IPS-18a (cell line): ENCODE measurements at regions not wholly inside any gene's neighbourhood (a gene's known extent, or its start where the extent isn't known, plus 50 kb on each side); places are given as distances from the start of the nearest gene placed in this dataset.
"Not testable (repeated sequence)": the region's sequence is repeated elsewhere in the genome, so short reads cannot be mapped to it uniquely, and the experiment has no call there.

Experiments
- H3K27ac ChIP-seq: one replicate; pipeline ENCODE4 v1.5.1; 2013; ENCODE audit warnings: low read length
- H3K27me3 ChIP-seq: one replicate; pipeline ENCODE4 v1.6.1; 2013; ENCODE audit warnings: mild to moderate bottlenecking, low read length; ENCODE audit not compliant: control insufficient read depth, insufficient read depth
- H3K36me3 ChIP-seq: one replicate; pipeline ENCODE4 v1.6.1; 2013; ENCODE audit warnings: low read depth, low read length; ENCODE audit not compliant: control insufficient read depth
- H3K4me1 ChIP-seq: one replicate; pipeline ENCODE4 v1.6.1; 2013; ENCODE audit warnings: low read depth, low read length; ENCODE audit not compliant: control insufficient read depth
- H3K4me3 ChIP-seq: one replicate; pipeline ENCODE4 v1.5.1; 2013; ENCODE audit warnings: low read length
- H3K9ac ChIP-seq: one replicate; pipeline ENCODE4 v1.6.1; 2013; ENCODE audit warnings: mild to moderate bottlenecking, low read length, moderate library complexity
- H3K9me3 ChIP-seq: one replicate; pipeline ENCODE4 v1.6.1; 2013; ENCODE audit warnings: low read depth, low read length; ENCODE audit not compliant: control insufficient read depth

GRCh38 chr13:110991991-110992508 lies 77.2 kb upstream of the ANKRD10 start:
- no peaks in the 10 kb centered on the region for H3K9me3 ChIP-seq
- H3K36me3 ChIP-seq = no peaks in the 10 kb centered on the region
- peaks cover 9% of the 10 kb centered on the region for H3K4me1 ChIP-seq
- H3K27ac ChIP-seq = no peak overlapping the region
- H3K9ac ChIP-seq = no peak overlapping the region
- no peak overlapping the region for H3K4me3 ChIP-seq
- no peaks in the 10 kb centered on the region for H3K27me3 ChIP-seq

GRCh38 chr13:110989331-110989730 lies 74.5 kb upstream of the ANKRD10 start:
- Histone ChIP-seq H3K27me3 (no peaks in the 10 kb centered on the region), H3K9ac (no peak overlapping the region), H3K9me3 (no peaks in the 10 kb centered on the region), H3K27ac (no peak overlapping the region), H3K36me3 (no peaks in the 10 kb centered on the region), H3K4me1 (peaks cover 9% of the 10 kb centered on the region), H3K4me3 (no peak overlapping the region)

GRCh38 chr13:110985541-110985940 lies 70.7 kb upstream of the ANKRD10 start:
- no peak overlapping the region for H3K4me3 ChIP-seq
- H3K27ac ChIP-seq = no peak overlapping the region
- H3K36me3 ChIP-seq = no peaks in the 10 kb centered on the region

GRCh38 chr13:110984798-110985197 lies 69.9 kb upstream of the ANKRD10 start:
- Histone ChIP-seq H3K9ac (no peak overlapping the region), H3K4me1 (no peaks in the 10 kb centered on the region), H3K27me3 (no peaks in the 10 kb centered on the region), H3K36me3 (no peaks in the 10 kb centered on the region), H3K9me3 (no peaks in the 10 kb centered on the region), H3K4me3 (no peak overlapping the region), H3K27ac (no peak overlapping the region)

More at GRCh38 chr13:110985541-110985940, 70.7 kb upstream of the ANKRD10 start:
- no peak overlapping the region for H3K9ac ChIP-seq
- no peaks in the 10 kb centered on the region for H3K4me1 ChIP-seq
- no peaks in the 10 kb centered on the region for H3K9me3 ChIP-seq
- H3K27me3 ChIP-seq = no peaks in the 10 kb centered on the region

GRCh38 chr13:110984381-110984780 lies 69.5 kb upstream of the ANKRD10 start:
- Histone ChIP-seq H3K4me3 (no peak overlapping the region), H3K27ac (no peak overlapping the region), H3K36me3 (no peaks in the 10 kb centered on the region), H3K27me3 (no peaks in the 10 kb centered on the region), H3K9me3 (no peaks in the 10 kb centered on the region), H3K9ac (no peak overlapping the region), H3K4me1 (no peaks in the 10 kb centered on the region)

- no peaks in the 10 kb centered on the region for H3K27me3 ChIP-seq
- no peaks in the 10 kb centered on the region for H3K36me3 ChIP-seq
- no peaks in the 10 kb centered on the region for H3K4me1 ChIP-seq
- no peak overlapping the region for H3K9ac ChIP-seq
- H3K9me3 ChIP-seq = no peaks in the 10 kb centered on the region
- H3K27ac ChIP-seq = no peak overlapping the region
- no peak overlapping the region for H3K4me3 ChIP-seq
These were observed 68.4 kb upstream of the ANKRD10 start for GRCh38 chr13:110983241-110983640.

- Histone ChIP-seq H3K27ac (no peak overlapping the region), H3K4me1 (no peaks in the 10 kb centered on the region), H3K9me3 (no peaks in the 10 kb centered on the region), H3K36me3 (no peaks in the 10 kb centered on the region), H3K9ac (no peak overlapping the region), H3K27me3 (no peaks in the 10 kb centered on the region), H3K4me3 (no peak overlapping the region)
These were observed 66.5 kb upstream of the ANKRD10 start for GRCh38 chr13:110981379-110981778.

- Histone ChIP-seq H3K9me3 (no peaks in the 10 kb centered on the region), H3K27ac (no peak overlapping the region)
These were observed 66.1 kb upstream of the ANKRD10 start for GRCh38 chr13:110980921-110981320.

GRCh38 chr13:110979149-110979548 lies 64.3 kb upstream of the ANKRD10 start:
- H3K4me1 ChIP-seq, H3K36me3 ChIP-seq, H3K4me3 ChIP-seq, H3K9me3 ChIP-seq, H3K27ac ChIP-seq, H3K27me3 ChIP-seq, H3K9ac ChIP-seq: not testable (repeated sequence)

More at GRCh38 chr13:110980921-110981320, 66.1 kb upstream of the ANKRD10 start:
- H3K4me1 ChIP-seq = no peaks in the 10 kb centered on the region
- no peaks in the 10 kb centered on the region for H3K36me3 ChIP-seq
- no peak overlapping the region for H3K4me3 ChIP-seq
- no peak overlapping the region for H3K9ac ChIP-seq
- H3K27me3 ChIP-seq = no peaks in the 10 kb centered on the region

GRCh38 chr13:110978390-110978789 lies 63.5 kb upstream of the ANKRD10 start:
- H3K9ac ChIP-seq = no peak overlapping the region
- no peak overlapping the region for H3K4me3 ChIP-seq
- no peak overlapping the region for H3K27ac ChIP-seq
- H3K27me3 ChIP-seq = no peaks in the 10 kb centered on the region
- H3K36me3 ChIP-seq = no peaks in the 10 kb centered on the region
- no peaks in the 10 kb centered on the region for H3K9me3 ChIP-seq
- no peaks in the 10 kb centered on the region for H3K4me1 ChIP-seq

GRCh38 chr13:110976785-110977184 lies 61.9 kb upstream of the ANKRD10 start:
- H3K27me3 ChIP-seq = no peaks in the 10 kb centered on the region
- H3K9me3 ChIP-seq = no peaks in the 10 kb centered on the region
- H3K4me1 ChIP-seq = no peaks in the 10 kb centered on the region
- H3K9ac ChIP-seq = no peak overlapping the region
- no peaks in the 10 kb centered on the region for H3K36me3 ChIP-seq
- no peak overlapping the region for H3K27ac ChIP-seq
- no peak overlapping the region for H3K4me3 ChIP-seq

- Histone ChIP-seq H3K27me3 (no peaks in the 10 kb centered on the region), H3K27ac (no peak overlapping the region), H3K36me3 (no peaks in the 10 kb centered on the region), H3K4me3 (no peak overlapping the region), H3K4me1 (no peaks in the 10 kb centered on the region), H3K9me3 (no peaks in the 10 kb centered on the region), H3K9ac (no peak overlapping the region)
These were observed 58.3 kb upstream of the ANKRD10 start for GRCh38 chr13:110973007-110973700.
